Testis (tissue), 2 donors: ENCODE measurements at regions not wholly inside any gene's neighbourhood (a gene's known extent, or its start where the extent isn't known, plus 50 kb on each side); places are given as distances from the start of the nearest gene placed in this dataset.
"Not testable (repeated sequence)": the region's sequence is repeated elsewhere in the genome, so short reads cannot be mapped to it uniquely, and the experiment has no call there.

ENCODE experiments used
- DNase-seq: peaks from one replicate; pipeline ENCODE4 v3.0.0-alpha.2; 2019
- H3K27ac ChIP-seq, 2 donors: fragments of 200-600 bp; sonication (generic); one replicate each; pipeline ENCODE4 v1.5.1; 2019
- H3K27me3 ChIP-seq: fragments of 200-600 bp; sonication (generic); one replicate; pipeline ENCODE4 v1.5.1; 2019
- H3K36me3 ChIP-seq: fragments of 200-600 bp; sonication (generic); one replicate; pipeline ENCODE4 v1.5.1; 2017; ENCODE audit warnings: low read depth; ENCODE audit errors: missing control alignments
- H3K4me1 ChIP-seq: fragments of 200-600 bp; sonication (generic); one replicate; pipeline ENCODE4 v1.5.1; 2019
- H3K4me3 ChIP-seq, 2 donors: fragments of 200-600 bp; sonication (generic); one replicate each; pipeline ENCODE4 v1.5.1; 2017 to 2019
- H3K9me3 ChIP-seq: fragments of 200-600 bp; sonication (generic); one replicate; pipeline ENCODE4 v1.5.1; 2017
- POLR2A ChIP-seq: fragments of 450-650 bp; IDR thresholded peaks from one replicate; pipeline ENCODE4 v1.6.1; 2017; ENCODE audit warnings: antibody characterized with exemption, mild to moderate bottlenecking, moderate library complexity
- WGBS, 2 donors: methylation state at CpG; one replicate each; pipeline ENCODE4 v1.1.5; 2018; 5-methylcytosine and 5-hydroxymethylcytosine counted together
- intact Hi-C: fragments of 100-400 bp; cut with DNase I; formaldehyde crosslinking; loops from one replicate; pipeline ENCODE4 v1.15.1; 2023; ENCODE audit warnings: low total_unique reads
- TF ChIP-seq, protein P1 (sequence below), 3 experiments: fragments of 450-650 bp in 2 of 3; fragments of 200-600 bp in 1 of 3; sonication (generic) in 1 of 3; IDR thresholded peaks; one replicate each; pipeline ENCODE4 v1.5.1; 2016 to 2019; ENCODE audit warnings: antibody characterized with exemption in 3 of 3, mild to moderate bottlenecking in 2 of 3, moderate library complexity in 1 of 3

DNA sequence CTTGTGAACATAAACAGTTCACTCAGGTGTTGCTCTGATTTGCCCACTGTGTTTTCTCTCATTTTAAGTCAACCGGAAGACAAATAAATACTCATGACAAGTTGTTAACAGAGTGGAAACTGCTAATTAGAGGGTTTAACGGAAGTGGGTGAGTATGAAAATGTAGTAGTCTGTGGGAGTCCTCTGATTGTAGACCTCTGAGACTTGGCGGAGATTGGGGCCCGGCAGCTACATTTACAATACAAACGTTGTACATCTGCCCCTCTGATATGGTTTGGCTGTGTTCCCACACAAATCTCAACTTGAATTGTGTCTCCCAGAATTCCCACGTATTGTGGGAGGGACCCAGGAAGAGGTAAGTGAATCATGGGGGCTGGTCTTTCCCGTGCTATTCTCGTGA is 107.3 kb upstream of the FAM98A start:
- no peaks in the 10 kb centered on the region for H3K36me3 ChIP-seq
- DNase-seq = no peak
- intact Hi-C loops = no loop called here
- H3K4me1 ChIP-seq = no peaks in the 10 kb centered on the region
- no peak overlapping the region for H3K27ac ChIP-seq
- H3K27me3 ChIP-seq = no peaks in the 10 kb centered on the region
- H3K9me3 ChIP-seq = no peaks in the 10 kb centered on the region
- whole genome bisulfite sequencing, 2 donors = 39 to 43% methylated on average over 8 of the region's 8 CpGs
- no peak for TF ChIP-seq POLR2A
- H3K4me3 ChIP-seq = no peak overlapping the region

DNA sequence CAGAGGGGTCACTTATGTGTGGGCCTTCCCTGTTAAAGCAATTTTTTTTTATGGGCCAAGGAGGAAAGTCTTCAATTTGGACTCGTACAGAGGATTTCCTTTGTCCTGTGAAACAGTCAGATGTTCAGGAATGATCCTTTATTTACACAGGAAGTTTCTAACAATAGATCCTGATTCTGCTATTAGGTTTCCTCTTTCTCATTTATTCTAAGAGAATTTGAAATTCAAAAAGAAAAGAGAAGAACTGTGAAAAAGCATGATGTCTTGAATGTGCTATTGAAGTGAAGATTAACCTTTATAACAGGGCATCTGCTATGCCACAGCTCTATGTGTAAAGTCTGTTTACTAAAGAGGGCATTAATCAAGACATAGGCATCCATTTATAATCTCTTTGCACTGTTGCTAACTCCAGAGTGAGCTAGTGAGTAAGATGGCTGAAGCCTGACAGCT is 105.3 kb upstream of the FAM98A start:
- TF ChIP-seq POLR2A = no peak
- TF ChIP-seq, protein P1, sequence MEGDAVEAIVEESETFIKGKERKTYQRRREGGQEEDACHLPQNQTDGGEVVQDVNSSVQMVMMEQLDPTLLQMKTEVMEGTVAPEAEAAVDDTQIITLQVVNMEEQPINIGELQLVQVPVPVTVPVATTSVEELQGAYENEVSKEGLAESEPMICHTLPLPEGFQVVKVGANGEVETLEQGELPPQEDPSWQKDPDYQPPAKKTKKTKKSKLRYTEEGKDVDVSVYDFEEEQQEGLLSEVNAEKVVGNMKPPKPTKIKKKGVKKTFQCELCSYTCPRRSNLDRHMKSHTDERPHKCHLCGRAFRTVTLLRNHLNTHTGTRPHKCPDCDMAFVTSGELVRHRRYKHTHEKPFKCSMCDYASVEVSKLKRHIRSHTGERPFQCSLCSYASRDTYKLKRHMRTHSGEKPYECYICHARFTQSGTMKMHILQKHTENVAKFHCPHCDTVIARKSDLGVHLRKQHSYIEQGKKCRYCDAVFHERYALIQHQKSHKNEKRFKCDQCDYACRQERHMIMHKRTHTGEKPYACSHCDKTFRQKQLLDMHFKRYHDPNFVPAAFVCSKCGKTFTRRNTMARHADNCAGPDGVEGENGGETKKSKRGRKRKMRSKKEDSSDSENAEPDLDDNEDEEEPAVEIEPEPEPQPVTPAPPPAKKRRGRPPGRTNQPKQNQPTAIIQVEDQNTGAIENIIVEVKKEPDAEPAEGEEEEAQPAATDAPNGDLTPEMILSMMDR (IDR thresholded peaks at IDR 0.05) = no peak
- 25 to 36% methylated on average over 1 of the region's 1 CpG for WGBS, 2 donors
- no peak overlapping the region for H3K4me3 ChIP-seq
- no peaks in the 10 kb centered on the region for H3K4me1 ChIP-seq
- H3K27ac ChIP-seq = no peak overlapping the region
- no peaks in the 10 kb centered on the region for H3K27me3 ChIP-seq
- H3K9me3 ChIP-seq = no peaks in the 10 kb centered on the region
- no peaks in the 10 kb centered on the region for H3K36me3 ChIP-seq
- intact Hi-C loops = no loop called here
- DNase-seq = no peak

DNA sequence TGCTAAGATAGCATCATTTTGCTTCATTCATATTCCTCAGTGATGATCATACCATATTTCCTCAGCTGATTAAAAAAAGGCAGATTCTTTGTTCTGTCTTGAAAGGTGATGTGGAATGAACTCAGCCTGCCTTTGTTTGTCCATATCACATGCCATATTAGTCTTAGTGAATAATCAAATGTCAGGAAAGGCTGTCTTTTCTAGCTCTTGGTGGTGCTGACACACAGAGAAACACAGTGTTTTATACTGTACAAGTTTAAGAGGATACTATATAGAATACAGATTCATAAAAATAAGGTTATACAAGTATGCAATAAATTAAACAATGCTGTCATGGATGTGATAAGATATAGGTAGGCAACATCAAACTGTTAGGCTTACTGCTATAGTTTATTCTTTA is 97.1 kb upstream of the FAM98A start:
- no peak overlapping the region for H3K27ac ChIP-seq
- TF ChIP-seq POLR2A = no peak
- TF ChIP-seq, protein P1 (IDR thresholded peaks at IDR 0.05) = no peak
- intact Hi-C loops = no loop called here
- no peaks in the 10 kb centered on the region for H3K36me3 ChIP-seq
- no peaks in the 10 kb centered on the region for H3K4me1 ChIP-seq
- H3K9me3 ChIP-seq = no peaks in the 10 kb centered on the region
- H3K4me3 ChIP-seq = no peak overlapping the region
- no peaks in the 10 kb centered on the region for H3K27me3 ChIP-seq
- DNase-seq = no peak

DNA sequence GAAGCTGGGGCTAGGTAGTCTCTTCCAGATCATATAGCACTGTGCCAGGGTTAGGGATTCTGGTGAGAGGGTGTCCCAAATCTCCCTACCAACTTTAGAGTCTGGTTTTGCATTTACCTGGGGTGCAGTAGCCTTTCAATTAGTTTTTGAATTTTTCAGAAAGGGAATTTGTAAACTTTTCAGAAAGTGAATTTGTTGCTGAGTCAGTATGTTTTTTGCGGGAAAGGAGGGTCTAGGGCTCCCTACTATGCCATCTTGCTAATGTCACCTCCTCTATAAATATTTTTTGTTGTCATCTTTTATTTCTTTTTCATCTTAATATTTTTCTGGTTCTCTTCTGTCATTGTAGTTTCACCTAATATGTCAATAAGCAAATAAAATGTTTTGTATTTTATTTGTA is 95.8 kb upstream of the FAM98A start:
- 0 to 95% methylated on average over 1 of the region's 1 CpG for WGBS, 2 donors
- Histone ChIP-seq H3K4me3 (no peak overlapping the region), H3K36me3 (no peaks in the 10 kb centered on the region), H3K27me3 (no peaks in the 10 kb centered on the region), H3K9me3 (no peaks in the 10 kb centered on the region), H3K27ac (no peak overlapping the region), H3K4me1 (no peaks in the 10 kb centered on the region)
- DNase-seq = no peak
- intact Hi-C loops = no loop called here
- TF ChIP-seq POLR2A = no peak
- TF ChIP-seq, protein P1 (IDR thresholded peaks at IDR 0.05) = no peak

DNA sequence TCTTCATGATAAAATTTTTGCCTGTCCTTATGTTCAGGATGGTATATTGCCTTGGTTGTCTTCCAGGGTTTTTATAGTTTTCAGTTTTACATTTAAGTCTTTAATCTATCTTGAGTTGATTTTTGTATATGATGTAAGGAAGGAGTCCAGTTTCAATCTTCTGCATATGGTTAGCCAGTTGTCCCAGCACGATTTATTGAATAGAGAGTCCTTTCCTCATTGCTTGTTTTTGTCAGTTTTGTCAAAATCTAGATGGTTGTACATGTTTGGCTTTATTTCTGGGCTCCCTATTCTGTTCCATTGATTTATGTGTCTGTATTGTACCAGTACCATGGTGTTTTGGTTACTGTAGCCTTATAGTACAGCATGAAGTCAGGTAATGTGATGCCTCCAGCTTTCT is 91.6 kb upstream of the FAM98A start:
- intact Hi-C loops, H3K27ac ChIP-seq, H3K36me3 ChIP-seq, H3K4me1 ChIP-seq, H3K27me3 ChIP-seq, H3K4me3 ChIP-seq, H3K9me3 ChIP-seq, DNase-seq: not testable (repeated sequence)
- WGBS, 2 donors = 90 to 96% methylated on average over 1 of the region's 1 CpG

DNA sequence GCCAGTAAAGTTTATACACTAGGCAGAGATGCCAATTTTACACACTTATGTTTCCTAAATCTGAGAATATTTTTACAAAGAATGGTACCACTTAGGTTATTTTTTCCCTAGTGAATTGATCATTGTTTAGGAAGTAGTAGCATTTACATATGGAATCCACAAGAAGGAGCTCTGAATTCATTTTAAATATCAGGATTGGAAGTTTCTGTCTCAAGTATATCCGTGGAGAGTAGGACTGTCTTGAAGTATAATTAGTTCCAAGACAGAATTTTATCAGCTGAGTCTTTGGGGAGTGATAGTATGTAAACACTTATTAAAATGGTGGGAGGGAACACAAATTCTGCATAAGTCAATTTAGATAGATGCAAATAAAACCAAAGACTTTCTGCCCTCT is 82.3 kb upstream of the FAM98A start:
- DNase-seq = no peak
- intact Hi-C loops = no loop called here
- Histone ChIP-seq H3K9me3 (no peaks in the 10 kb centered on the region), H3K27ac (no peak overlapping the region), H3K27me3 (no peaks in the 10 kb centered on the region), H3K36me3 (no peaks in the 10 kb centered on the region), H3K4me3 (no peak overlapping the region), H3K4me1 (peaks cover 6% of the 10 kb centered on the region)
- WGBS, 2 donors = 17 to 18% methylated on average over 1 of the region's 1 CpG
- TF ChIP-seq, protein P1 (IDR thresholded peaks at IDR 0.05) = no peak
- TF ChIP-seq POLR2A = no peak
